ENCODE measurements at regions not wholly inside any gene's neighbourhood (a gene's known extent, or its start where the extent isn't known, plus 50 kb on each side); places are given as distances from the start of the nearest gene placed in this dataset.
"Not testable (repeated sequence)": the region's sequence is repeated elsewhere in the genome, so short reads cannot be mapped to it uniquely, and the experiment has no call there.

DNA sequence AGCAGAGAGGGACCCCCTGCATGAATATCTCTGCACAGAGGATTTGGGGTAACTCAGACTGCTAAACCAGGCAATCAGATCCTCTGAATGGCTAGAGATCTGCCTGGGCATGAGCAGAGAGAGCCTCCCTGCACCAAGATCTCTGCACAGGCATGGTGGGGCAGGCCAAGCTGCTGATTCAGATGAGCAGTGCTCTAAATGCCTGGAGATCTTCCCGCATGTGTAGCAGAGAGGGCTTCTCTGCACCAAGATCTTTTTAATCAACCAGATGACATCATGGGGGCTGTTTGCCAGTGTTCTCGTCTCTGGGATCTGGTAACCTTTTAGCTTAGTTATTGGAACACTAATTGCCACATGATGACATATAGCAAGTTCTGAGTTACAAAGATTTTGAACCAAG is 301.3 kb upstream of the GALNT5 start:
- no peak for DNase-seq

DNA sequence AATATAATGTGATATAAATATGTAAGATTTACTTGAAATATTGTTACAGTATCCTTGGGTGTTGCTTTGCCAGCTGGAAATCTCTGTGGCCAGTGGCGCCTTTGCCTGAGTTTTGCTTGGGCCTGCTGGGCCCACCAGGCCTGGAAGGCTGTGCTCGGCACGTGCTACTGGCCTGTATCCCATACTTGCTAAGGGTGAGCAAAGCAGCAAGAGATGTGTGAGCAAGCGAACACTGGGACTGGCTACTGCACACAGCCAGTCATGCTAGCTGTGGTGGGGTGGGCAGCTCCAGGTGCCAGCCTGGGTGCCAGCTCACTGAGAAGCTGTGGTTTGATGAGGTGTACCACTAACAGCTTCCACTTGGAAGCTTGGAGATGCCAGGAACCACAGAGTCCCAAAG is 299.1 kb upstream of the GALNT5 start:
- no peak for DNase-seq

DNA sequence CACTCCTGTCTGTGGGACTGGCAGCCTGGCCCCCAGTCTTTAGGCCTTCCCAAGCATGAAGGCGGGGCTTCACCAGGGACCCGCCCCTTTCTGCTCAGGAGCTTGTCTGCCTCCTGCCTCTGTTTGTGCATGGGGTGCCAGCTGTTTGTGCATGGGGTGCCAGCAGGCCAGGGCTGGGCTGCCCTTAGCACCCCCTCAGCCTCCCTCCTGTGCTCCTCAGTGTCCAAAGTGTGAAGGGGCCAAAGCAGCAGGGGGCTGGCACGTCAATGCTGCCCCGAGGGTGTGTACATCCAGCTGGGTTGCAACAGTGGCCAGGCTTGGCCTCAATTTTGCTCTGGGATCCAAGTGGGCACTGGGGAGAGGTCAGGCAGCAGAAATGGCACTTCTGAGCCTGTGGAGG is 298.0 kb upstream of the GALNT5 start:
- DNase-seq = no peak

DNA sequence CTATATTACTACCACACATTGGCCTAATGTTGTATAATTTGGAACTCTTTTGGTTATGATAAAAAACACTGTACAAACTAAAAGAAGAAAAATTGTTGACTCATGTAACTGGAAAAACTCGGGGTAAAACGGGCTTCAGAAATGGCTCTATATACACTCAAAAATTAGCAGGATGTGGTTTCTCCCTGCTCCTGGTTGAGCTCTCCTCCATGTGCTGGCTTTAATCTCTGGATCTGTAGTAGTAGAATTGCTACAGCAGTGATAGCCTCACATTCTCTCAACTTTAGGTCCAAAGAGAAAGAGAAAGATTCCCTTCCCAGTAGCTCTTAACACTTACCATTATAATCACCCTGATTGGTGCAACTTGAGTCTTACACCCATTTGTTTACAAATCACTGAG is 274.9 kb upstream of the GALNT5 start:
- DNase-seq = no peak

DNA sequence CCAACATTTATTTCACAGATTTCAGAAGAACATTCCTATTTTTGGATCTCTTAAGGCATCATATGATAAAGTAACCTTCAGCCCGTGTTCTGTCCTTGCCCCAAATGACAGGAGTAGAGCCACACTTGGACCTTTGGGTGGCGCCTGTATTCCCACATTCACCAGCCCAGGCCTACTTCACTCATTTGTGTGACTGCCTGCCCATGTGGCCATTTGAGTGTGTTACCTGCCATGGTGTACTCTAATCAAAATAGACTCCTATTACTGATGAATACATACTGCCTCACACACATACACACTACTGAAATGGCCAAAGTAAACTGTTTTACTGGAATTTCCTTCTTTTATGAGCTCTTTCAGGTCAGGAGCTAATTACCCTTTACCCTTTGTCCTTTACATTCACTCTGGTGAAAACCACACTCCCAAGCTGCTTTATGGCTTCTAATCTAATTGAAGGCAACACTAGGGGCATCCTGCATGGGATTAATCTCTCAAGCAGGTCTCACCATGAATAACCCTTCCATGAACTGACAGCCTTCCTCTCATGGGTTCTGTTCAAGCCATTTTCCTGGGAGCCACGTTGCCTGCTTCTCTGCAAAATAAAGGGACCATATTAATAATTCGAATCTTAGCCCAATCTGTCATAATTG is 271.0 kb upstream of the GALNT5 start:
- no peak for DNase-seq

DNA sequence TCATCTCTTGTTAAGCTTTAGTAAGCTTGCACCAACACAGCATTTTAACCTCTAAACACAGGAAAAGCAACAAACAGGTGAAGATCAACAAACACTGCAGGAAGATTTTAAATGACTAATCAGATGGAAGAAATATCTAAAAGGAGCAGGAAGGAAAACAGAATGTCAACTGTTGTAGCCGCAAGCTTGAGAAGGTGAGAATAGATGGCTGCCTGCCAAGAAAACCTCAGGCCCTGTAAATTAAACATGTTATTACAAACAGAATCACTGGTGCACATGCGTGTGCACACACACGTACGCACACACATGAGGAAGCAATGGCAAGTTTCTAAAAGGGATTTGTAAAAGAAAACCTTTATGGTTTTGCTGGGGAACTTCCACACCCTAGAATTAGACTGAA is 257.8 kb upstream of the GALNT5 start:
- DNase-seq = no peak

DNA sequence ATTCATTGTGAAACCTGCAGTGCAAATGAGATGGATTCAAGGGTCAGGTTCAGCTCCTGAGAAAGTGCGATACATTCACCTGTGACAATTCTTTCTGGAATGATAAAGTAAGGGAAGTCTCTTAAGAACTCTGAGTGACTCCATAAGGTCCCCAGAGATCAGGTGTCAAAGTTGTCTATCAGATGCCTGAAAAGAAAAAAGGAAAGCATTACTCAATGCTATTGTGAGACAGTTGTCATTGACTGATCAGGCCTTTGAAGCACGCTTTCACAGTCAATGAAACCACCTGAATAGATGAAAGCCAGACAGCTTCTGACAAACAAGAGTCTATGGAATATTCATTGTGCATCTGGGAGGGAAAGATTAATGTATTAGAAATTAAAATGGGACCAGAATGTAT is 252.7 kb upstream of the GALNT5 start:
- DNase-seq = no peak

DNA sequence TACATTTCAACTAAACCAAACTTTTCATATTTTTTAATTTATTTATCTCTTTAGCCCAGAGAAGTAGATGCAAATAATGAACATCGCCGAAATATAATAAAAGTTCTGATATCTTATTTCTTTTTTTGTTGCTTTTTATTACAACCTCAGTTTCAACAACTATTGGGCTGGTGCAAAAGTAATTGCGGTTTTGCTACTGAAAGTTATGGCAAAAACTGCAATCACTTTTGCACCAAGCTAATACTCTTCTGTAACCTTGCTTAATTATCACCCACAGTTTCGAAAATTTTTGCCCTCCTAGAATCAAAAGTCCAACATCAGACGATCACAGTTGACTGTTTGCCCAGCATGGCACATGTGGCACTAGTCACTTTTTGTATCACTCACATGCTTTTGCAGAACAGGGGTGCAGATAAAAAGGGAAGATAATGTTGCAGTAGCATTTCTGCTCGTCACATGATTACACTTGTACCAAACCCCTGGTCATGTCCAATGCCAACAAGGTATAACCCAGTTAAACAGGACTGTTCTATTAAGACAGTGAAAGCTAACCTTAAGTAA is 242.4 kb upstream of the GALNT5 start:
- DNase-seq = no peak

DNA sequence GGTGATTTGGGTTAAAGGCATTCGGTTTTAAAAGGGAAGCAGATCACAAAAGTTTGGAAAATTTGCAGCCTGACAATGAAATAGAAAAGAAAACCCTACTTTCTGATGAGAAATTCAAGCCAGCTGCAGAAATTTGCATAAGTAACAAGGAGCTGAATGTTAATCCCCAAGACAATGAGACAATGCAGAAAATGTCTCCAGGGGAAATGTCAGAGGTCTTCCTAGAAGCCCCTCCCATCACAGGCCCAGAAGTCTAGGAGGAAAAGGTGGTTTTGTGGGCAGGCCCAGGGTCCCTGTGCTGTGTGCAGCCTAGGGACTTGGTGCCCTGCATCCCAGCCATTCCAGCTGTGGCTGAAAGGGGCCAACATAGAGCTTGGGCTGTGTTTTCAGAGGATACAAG is 234.2 kb upstream of the GALNT5 start:
- not testable (repeated sequence) for DNase-seq

DNA sequence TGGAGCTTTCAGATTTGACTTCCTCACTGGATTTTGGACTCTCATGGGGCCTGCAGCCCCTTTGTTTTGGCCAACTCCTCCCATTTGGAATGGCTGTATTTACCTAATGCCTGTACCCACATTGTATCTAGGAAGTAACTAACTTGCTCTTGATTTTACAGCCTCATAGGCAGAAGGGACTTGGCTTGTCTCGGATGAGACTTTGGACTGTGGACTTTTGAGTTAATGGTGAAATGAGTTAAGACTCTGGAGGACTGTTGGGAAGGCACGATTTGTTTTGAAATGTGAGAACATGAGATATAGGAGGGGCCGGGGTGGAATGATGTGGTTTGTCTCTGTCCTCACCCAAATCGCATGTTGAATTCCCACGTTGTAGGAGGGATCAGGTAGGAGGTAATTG is 233.4 kb upstream of the GALNT5 start:
- DNase-seq = no peak

DNA sequence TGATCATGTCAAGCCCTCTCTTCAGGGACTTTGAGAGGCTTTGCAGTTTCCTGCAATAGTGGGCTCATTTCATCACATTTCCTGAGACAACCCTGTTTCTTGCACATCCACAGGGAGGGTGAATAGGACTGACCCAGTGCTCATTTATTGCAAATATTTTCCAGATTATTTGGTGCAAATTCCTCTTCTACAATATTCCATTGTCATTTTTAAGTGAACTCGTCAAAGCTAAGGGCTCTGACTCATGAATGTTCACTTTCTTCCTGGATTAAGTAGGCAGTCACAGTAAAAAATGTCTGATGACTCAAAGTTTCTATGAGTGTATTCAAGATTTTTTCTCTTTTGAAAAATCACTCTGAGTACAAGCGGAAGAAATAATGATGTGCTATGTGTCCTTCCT is 225.5 kb upstream of the GALNT5 start:
- no peak for DNase-seq

DNA sequence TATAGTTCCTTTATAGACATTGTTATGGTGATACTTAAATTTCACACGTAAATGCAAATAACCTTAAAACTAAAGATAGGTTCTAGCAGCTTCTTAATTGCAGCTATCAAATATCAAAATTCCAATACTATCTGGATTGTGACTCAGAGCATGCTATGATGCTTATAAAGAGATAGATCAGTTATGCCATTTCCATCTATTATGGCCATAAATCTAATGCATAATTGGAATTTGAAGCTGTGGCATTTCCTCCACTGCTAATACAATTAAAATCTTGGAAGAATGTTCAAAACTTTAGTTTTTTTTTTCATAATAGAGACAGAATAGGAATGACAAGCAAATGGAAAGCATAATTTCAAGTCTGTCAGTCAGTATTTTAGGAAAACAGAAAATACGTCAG is 220.8 kb upstream of the GALNT5 start:
- DNase-seq = no peak

DNA sequence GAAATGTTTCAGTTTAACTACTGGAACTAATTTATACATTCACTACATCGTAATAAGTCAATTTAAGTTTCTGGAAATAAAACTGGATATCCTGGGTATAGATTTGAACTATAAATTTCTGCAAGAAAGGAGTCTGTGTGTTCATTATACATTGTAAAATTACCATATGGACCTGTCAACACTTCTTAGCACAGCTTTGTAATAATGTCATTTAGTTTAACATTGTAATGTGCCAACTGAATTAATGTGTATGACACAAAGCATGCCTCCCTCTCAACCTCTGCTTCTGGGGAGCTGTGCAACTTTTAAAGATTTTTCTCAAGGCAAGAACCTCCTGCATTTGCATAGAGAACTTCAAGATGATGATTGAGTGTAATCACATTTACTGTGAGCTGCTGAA is 213.7 kb upstream of the GALNT5 start:
- DNase-seq = no peak

DNA sequence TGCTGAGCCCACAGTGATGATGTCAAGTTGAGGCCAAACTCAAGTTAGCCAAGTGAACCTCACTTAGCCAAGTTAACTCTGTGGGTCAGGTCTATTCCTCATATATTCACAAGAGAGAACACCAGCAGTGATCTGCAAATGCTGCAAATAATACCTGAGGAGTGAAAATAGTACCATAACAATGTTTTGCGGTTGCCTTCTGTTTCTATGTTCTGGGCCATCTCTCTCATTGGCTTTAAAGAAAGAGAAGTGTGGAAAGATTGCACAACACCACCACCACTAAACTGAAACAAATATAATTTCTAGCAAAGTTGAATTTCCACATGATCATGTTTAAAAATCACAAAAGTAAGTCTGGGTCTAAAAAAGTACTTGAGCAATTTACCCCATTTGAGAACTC is 211.1 kb upstream of the GALNT5 start:
- no peak for DNase-seq

DNA sequence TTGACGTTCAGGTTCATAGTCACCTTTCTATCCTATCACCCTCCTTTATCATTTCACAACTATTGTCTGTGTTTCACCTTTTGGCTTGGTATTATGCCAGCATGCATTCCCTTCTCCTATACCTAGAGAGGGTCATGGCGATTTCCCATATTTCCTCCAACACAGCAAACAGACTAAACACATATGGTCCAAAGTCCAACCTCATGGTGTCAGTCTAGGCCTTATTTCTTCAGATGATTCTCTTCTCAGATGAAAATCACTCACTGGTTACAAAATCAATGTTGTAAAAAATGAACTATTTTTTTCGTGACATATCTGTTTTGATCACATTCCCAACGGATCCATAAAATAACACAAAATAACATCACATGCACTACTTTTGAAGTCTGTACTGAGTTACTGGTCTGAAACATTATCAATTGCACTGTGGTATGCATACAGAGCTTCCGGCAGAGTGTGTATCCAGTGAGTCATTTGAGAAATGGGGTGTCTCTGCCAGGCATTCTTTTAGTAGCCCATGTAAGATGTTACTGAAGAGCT is 204.8 kb upstream of the GALNT5 start:
- no peak for DNase-seq

DNA sequence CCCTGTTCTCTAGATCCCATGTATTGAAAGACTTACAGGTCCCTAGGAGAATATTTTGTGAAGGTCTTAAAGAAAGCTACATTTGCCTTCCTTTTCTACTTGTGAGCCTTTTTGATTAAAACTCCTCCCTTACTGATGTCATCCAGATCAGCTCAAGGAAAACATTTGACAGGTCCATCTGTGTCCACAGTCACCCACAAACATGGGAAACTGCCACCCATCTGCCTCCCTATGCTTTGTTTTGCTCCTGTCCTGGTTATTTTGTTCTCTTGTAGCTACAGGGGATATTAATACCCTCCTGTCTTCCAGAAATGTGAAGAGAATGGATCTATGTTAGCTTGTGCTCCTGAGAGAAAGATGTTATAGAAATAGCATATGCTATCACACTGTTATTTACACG is 203.6 kb upstream of the GALNT5 start:
- DNase-seq = no peak

DNA sequence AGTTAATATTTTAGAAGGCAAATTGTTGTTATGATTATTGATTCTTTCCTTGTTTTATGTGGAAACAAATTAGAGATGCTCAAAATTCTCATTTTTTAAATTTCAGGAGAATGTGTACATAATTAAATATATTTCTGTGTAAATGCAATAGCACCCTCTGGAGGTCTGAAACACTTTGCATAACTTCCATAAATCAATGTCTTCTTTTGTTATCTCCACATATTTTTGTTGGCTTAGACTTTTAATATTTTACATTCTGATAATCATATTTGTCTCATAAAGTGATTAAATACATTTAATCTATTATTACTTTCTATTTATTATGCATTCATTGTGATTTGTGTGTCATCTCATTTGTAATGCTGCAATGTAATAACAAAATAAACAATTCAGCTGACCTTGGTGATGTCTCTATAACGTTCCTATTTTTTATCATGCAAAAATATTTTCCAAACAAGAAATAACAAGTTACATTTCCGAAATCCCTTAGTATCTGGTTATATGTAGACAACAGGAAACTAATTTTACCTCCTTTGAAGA is 201.8 kb upstream of the GALNT5 start:
- no peak for DNase-seq

DNA sequence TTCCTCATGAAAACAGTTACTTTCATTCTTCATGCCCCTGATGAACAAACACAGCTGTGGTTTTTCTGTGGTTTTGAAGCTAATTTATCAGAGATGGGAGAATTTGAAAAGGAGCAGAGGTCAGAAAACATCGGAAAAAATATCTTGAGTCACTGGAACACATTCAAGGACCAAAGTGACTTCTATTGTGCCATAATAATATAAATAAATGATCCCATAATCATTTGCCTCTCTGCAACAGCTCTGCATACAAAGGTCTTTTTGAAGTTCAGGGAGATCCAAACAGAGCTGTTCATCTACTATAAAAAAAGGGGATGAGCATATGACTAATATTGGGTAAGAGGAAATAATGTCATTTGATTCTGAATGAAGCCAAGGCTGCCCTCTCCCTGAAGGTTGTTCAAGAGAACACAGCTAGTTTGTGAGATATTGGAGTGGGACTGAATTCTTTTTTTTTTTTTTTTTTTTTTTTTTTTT is 201.3 kb upstream of the GALNT5 start:
- DNase-seq = no peak

DNA sequence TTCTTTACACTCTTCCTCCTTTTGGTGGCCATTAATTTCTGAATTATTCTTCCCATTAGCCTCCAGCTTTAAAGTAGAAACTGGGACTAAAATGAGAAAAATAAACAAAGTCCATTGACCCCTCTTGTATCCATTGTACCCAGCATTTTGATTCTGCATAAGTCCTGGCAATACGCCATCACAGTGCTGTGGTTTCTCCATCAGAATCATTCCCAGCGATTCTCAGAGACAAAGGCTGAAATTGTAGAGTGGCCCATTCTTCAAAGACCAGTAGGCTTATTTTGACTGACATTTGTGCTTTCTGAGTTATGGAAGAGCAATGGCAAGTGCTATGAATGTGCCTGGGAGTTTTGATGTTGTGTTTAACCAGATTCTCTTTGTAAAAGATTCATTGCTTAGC is 199.3 kb upstream of the GALNT5 start:
- no peak for DNase-seq

DNA sequence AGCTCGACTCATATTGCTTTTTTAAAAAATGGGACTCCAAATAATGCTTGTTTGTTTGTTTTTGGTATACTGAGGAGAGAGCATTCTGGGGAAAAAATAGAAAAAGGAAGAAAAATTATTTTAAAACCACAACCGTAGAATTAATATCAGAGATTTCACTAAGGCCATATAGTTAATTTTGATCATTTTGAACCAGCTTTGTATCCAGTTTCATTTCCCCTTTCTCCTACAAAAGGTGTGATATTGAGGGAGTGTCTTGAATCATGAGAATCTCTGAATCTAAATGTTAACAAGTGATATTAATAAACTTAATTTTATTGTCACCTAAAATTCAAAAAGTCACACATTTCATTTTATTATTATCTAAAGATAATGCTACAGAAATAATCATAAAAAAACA is 198.5 kb upstream of the GALNT5 start:
- no peak for DNase-seq

DNA sequence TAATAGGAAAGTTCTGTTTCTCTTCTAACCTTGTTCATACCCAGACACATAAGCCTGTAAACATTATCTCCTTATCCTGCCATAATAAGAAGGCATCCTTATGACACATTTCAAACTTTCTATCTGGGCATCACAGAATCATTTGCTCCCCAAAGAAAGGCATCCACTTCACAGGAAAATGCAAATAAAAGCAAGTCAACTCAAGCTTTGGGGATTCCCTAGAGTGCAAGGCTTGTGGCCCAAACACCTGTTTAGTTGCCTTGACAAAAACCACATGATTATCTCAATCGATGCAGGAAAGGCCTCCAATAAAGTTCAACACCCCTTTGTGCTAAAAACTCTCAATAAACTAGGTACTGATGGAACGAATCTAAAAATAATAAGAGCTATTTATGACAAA is 195.7 kb upstream of the GALNT5 start:
- no peak for DNase-seq

DNA sequence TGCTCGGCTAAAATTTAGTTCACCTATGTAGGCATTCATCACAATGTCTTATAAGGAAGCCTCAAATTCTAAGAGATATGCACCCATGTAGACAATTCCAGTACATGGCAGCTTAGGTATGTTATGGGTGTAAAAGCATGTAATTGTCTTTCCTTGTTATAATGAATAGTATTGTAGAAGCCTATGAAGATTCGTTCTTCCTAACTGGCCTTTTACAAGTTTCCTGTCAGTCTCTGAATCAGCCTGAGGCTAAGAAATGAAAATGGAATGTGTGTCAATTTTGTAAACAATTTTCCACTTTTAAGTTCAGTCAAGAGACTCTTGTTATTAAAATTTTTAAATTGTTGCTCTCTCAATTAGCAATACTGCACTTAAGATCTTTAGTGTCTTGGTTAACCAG is 189.9 kb upstream of the GALNT5 start:
- DNase-seq = no peak

DNA sequence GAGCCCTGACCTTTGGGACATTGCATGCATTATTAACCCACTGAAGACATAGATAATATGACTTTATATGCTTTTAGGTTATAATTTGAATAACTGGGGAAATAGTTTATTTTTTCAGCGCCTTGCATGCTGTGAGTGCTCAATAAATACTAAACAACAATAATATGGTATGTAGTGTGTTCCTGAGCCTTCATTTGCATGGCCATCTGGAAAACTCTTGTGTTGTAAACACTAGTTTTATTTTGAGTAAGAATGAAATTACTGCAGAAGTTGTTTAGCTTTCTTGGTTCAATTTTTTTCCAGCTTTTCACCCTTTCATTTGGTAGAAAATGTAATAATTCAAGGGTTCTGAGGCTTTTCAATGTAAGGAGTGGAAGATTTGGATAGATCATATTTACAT is 189.3 kb upstream of the GALNT5 start:
- DNase-seq = no peak

DNA sequence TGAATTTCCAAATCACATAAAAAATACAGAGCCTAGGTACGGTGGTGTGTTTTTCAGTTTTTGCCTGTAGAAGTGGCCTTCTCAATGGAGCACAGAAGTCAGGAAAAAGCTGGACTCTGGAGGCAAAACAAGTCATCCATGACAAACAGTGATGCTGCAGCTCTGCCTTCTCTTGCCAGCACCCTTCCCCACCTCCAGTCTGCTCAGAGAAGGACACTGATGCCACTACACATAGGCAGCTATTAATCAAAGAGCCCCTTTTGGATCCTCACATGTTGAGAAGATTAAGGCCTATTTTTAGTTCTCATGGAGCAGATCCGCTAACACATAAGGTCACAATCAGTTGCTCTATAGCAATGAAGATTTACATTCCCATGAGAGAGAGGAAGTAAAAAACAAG is 181.6 kb upstream of the GALNT5 start:
- no peak for DNase-seq
